Endodermal cell (in vitro differentiated cells): ENCODE measurements at regions not wholly inside any gene's neighbourhood (a gene's known extent, or its start where the extent isn't known, plus 50 kb on each side); places are given as distances from the start of the nearest gene placed in this dataset.
"Not testable (repeated sequence)": the region's sequence is repeated elsewhere in the genome, so short reads cannot be mapped to it uniquely, and the experiment has no call there.

Experiments
- DNase-seq: peaks from one replicate; pipeline ENCODE4 v3.0.0-alpha.2; 2017
- H3K27ac ChIP-seq: 2 replicates; pipeline ENCODE4 v1.5.1; 2013; ENCODE audit warnings: mild to moderate bottlenecking, low read depth, low read length, moderate library complexity
- H3K27me3 ChIP-seq: 2 replicates; pipeline ENCODE4 v1.6.1; 2013; ENCODE audit warnings: mild to moderate bottlenecking, low read length, moderate library complexity; ENCODE audit not compliant: insufficient read depth, control insufficient read depth, poor library complexity, severe bottlenecking
- H3K36me3 ChIP-seq: 2 replicates; pipeline ENCODE4 v1.7.0; 2013; ENCODE audit warnings: mild to moderate bottlenecking, low read length, moderate library complexity; ENCODE audit not compliant: control insufficient read depth, insufficient read depth
- H3K4me1 ChIP-seq: one replicate; pipeline ENCODE4 v1.7.0; 2013; ENCODE audit warnings: low read length; ENCODE audit not compliant: control insufficient read depth, insufficient read depth
- H3K4me3 ChIP-seq: 2 replicates; pipeline ENCODE4 v1.5.1; 2013; ENCODE audit warnings: mild to moderate bottlenecking, low read length, moderate library complexity
- H3K9ac ChIP-seq: 2 replicates; pipeline ENCODE4 v1.6.1; 2013; ENCODE audit warnings: mild to moderate bottlenecking, low read length, moderate library complexity; ENCODE audit not compliant: poor library complexity, severe bottlenecking; ENCODE audit errors: extremely low read depth
- H3K9me3 ChIP-seq: 2 replicates; pipeline ENCODE4 v1.6.1; 2013; ENCODE audit warnings: mild to moderate bottlenecking, low read length, moderate library complexity; ENCODE audit not compliant: control insufficient read depth
- H3K27ac Mint-ChIP-seq: 2 replicates; pipeline ENCODE4 v1.8.0; 2020; ENCODE audit warnings: mixed read lengths
- H3K27me3 Mint-ChIP-seq: 2 replicates; pipeline ENCODE4 v1.8.0; 2021; ENCODE audit warnings: mild to moderate bottlenecking, mixed read lengths; ENCODE audit not compliant: insufficient read depth
- H3K36me3 Mint-ChIP-seq: 2 replicates; pipeline ENCODE4 v1.8.0; 2020; ENCODE audit warnings: low read depth, mixed read lengths
- H3K4me1 Mint-ChIP-seq: 2 replicates; pipeline ENCODE4 v1.8.0; 2020; ENCODE audit warnings: mixed read lengths
- H3K4me3 Mint-ChIP-seq: 2 replicates; pipeline ENCODE4 v1.8.0; 2020; ENCODE audit warnings: mild to moderate bottlenecking, moderate library complexity, mixed read lengths
- H3K9me3 Mint-ChIP-seq: 2 replicates; pipeline ENCODE4 v1.8.0; 2020; ENCODE audit warnings: mild to moderate bottlenecking, mixed read lengths
- CTCF ChIP-seq: fragments of 200-600 bp; sonication (generic); conservative IDR thresholded peaks from 2 replicates; pipeline ENCODE4 v1.5.0; 2021; ENCODE audit warnings: antibody characterized with exemption, mild to moderate bottlenecking
- WGBS, 2 experiments: methylation state at CpG; one replicate each; pipeline versions ENCODE4 v1.1.5 to v1.1.7; 2013; ENCODE audit warnings: missing lambda C conversion rate in 2 of 2, mixed read lengths in 1 of 2; ENCODE audit not compliant: insufficient coverage in 1 of 2, insufficient read length in 1 of 2; 5-methylcytosine and 5-hydroxymethylcytosine counted together

DNA sequence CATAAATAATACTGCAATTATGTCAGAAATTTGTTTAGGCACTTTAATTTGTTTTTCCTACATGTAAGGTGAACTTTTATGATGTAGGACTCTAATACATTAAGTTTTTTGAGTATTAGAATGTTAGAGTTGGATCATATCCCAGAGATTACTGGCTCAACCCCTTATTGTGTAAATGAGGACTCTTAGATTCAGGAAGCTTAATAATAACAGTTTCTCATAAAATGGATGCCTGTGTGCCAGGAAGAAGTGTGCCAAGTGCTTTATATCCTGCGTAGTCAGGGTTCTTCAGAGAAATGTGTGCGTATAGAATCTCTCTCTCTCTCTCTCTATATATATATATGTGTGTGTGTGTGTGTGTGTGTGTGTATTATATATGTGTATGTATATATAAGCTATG lies 388.5 kb downstream of the CAAP1 start:
- Histone ChIP-seq H3K9ac (no peak overlapping the region), H3K9me3 (no peaks in the 10 kb centered on the region), H3K27me3 (no peaks in the 10 kb centered on the region), H3K36me3 (no peaks in the 10 kb centered on the region), H3K27ac (no peak overlapping the region), H3K4me3 (no peak overlapping the region), H3K4me1 (no peaks in the 10 kb centered on the region)
- Mint-ChIP-seq H3K4me3 (no peak overlapping the region), H3K27me3 (no peaks in the 10 kb centered on the region), H3K4me1 (no peaks in the 10 kb centered on the region), H3K9me3 (no peaks in the 10 kb centered on the region), H3K36me3 (no peaks in the 10 kb centered on the region), H3K27ac (no peak overlapping the region)
- no CpG with 5 or more reads among the region's 2 CpGs for WGBS, 2 experiments
- DNase-seq, result no peak
- no peak for TF ChIP-seq CTCF

DNA sequence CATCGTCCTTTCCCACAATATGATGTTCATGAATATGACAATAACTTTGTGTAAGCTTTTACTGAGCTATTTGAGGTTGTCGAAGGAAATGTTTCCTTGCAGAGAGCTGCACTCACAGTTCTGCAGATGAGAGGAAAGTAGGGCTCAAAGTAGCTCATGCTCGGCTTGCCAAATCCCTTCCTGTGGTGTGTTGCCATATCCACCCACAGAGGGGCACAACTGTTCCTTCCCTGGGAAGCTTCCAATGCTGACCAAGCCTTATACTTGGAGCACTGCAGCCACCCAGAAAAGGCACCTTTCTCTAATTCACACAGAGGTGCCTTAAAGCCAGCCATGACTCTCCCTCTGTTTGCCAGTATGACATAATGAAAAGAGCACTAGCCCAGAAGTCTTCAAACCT lies 390.3 kb downstream of the CAAP1 start:
- H3K4me3 ChIP-seq, result no peak overlapping the region
- no peak overlapping the region for H3K27ac Mint-ChIP-seq

GRCh38 chr9:26500471-26500870 lies 392.1 kb downstream of the CAAP1 start:
- no peak for DNase-seq
- Mint-ChIP-seq H3K4me3 (no peak overlapping the region), H3K4me1 (no peaks in the 10 kb centered on the region), H3K27ac (no peak overlapping the region), H3K9me3 (peaks cover 16% of the 10 kb centered on the region), H3K27me3 (no peaks in the 10 kb centered on the region), H3K36me3 (no peaks in the 10 kb centered on the region)
- no peaks in the 10 kb centered on the region for H3K27me3 ChIP-seq
- no peaks in the 10 kb centered on the region for H3K4me1 ChIP-seq
- H3K9me3 ChIP-seq, result no peaks in the 10 kb centered on the region
- no peak overlapping the region for H3K27ac ChIP-seq
- 94 to 95% methylated on average over 2 of the region's 3 CpGs for WGBS, 2 experiments
- H3K4me3 ChIP-seq, result no peak overlapping the region
- no peak overlapping the region for H3K9ac ChIP-seq
- TF ChIP-seq CTCF, result no peak
- H3K36me3 ChIP-seq, result no peaks in the 10 kb centered on the region

More for the DNA sequence above, 390.3 kb downstream of the CAAP1 start:
- Mint-ChIP-seq H3K9me3 (peaks cover 11% of the 10 kb centered on the region), H3K36me3 (no peaks in the 10 kb centered on the region), H3K4me1 (no peaks in the 10 kb centered on the region), H3K4me3 (no peak overlapping the region), H3K27me3 (no peaks in the 10 kb centered on the region)
- peak; percentile 85 for DNase-seq
- H3K9ac ChIP-seq, result no peak overlapping the region
- no peaks in the 10 kb centered on the region for H3K36me3 ChIP-seq
- no peaks in the 10 kb centered on the region for H3K27me3 ChIP-seq
- no peaks in the 10 kb centered on the region for H3K9me3 ChIP-seq
- no peaks in the 10 kb centered on the region for H3K4me1 ChIP-seq
- H3K27ac ChIP-seq, result no peak overlapping the region
- peak; percentile 79 for TF ChIP-seq CTCF
- 67 to 72% methylated on average over 2 to 3 of the region's 3 CpGs for WGBS, 2 experiments

DNA sequence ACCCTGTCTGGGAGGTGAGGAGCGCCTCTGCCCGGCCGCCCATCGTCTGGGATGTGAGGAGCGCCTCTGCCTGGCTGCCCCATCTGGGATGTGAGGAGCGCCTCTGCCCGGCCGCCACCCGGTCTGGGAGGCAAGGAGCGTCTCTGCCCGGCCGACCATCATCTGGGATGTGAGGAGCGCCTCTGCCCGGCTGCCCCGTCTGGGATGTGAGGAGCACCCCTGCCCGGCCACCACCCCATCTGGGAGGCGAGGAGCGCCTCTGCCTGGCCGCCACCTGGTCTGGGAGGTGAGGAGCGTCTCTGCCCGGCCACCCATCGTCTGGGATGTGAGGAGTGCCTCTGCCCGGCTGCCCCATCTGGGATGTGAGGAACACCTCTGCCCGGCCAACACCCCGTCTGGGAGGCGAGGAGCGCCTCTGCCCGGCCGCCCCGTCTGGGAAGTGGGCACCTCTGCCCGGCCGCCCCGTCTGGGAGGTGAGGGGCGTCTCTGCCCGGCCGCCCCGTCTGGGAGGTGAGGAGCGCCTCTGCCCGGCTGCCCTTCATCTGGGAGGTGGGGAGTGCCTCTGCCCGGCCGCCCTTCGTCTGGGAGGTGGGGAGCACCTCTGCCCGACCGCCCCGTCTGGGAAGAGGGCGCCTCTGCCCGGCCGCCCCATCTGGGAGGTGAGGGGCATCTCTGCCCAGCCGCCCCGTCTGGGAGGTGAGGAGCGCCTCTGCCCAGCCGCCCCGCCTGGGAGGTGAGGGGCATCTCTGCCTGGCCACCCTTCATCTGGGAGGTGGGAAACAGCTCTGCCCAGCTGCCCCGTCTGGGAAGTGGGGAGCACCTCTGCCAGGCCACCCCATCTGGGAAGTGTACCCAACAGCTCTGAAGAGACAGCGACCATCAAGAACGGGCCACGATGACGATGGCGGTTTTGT lies 399.7 kb downstream of the CAAP1 start:
- peaks cover 39% of the 10 kb centered on the region for H3K9me3 Mint-ChIP-seq
- H3K4me3 ChIP-seq, H3K4me3 Mint-ChIP-seq, H3K27me3 ChIP-seq, H3K4me1 Mint-ChIP-seq, H3K4me1 ChIP-seq, H3K27ac Mint-ChIP-seq, H3K9ac ChIP-seq, DNase-seq, H3K9me3 ChIP-seq, H3K36me3 ChIP-seq, H3K36me3 Mint-ChIP-seq, H3K27ac ChIP-seq, H3K27me3 Mint-ChIP-seq: not testable (repeated sequence)
- WGBS, 2 experiments, result 87 to 93% methylated on average over 15 to 59 of the region's 59 CpGs

DNA sequence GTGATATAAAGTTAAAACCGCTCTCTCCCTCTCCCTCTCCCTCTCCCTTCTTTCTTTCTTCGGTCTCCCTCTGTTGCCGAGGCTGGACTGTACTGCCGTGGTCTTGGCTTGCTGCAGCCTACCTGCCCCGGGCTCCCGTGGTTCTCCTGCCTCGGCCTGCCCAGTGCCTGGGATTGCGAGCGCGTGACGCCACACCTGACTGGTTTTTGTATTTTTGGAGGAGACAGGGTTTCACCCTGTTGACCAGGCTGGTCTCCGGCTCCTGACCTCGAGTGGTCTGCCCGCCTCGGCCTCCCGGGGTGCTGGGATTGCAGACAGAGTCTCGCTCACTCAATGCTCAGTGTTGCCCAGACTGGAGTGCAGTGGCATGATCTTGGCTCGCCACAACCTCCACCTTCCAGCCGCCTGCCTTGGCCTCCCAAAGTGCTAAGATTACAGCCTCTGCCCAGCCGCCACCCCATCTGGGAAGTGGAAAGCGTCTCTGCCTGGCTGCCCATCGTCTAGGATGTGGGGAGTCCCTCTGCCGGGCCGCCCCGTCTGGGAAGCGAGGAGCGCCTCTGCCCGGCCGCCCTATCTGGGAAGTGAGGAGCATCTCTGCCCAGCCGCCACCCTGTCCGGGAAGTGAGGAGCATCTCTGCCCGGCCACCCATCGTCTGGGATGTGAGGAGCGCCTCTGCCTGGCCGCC lies 400.5 kb downstream of the CAAP1 start:
- not testable (repeated sequence) for H3K4me3 ChIP-seq, H3K27me3 Mint-ChIP-seq, H3K27ac Mint-ChIP-seq, H3K36me3 Mint-ChIP-seq, H3K27me3 ChIP-seq, H3K4me1 ChIP-seq, H3K9me3 ChIP-seq, H3K4me1 Mint-ChIP-seq, H3K36me3 ChIP-seq, H3K27ac ChIP-seq, H3K4me3 Mint-ChIP-seq, DNase-seq, H3K9ac ChIP-seq
- peaks cover 31% of the 10 kb centered on the region for H3K9me3 Mint-ChIP-seq
- 92 to 94% methylated on average over 15 to 35 of the region's 35 CpGs for WGBS, 2 experiments
